Psoas muscle (tissue), 7 donors: ENCODE measurements at regions not wholly inside any gene's neighbourhood (a gene's known extent, or its start where the extent isn't known, plus 50 kb on each side); places are given as distances from the start of the nearest gene placed in this dataset.

ENCODE experiments used
- ATAC-seq, 4 donors: fragments of 200-7000 bp; cut with Tn5 transposase; one replicate each; pipeline ENCODE4 v1.9.1; 2020; ENCODE audit warnings: moderate library complexity in 3 of 4, mild to moderate bottlenecking in 2 of 4
- DNase-seq, 2 donors: peaks; one replicate each; pipeline ENCODE4 v3.0.0-alpha.2; 2020
- H3K27ac ChIP-seq: fragments of 200-600 bp; one replicate; pipeline ENCODE4 v1.8.0; 2022
- H3K27me3 ChIP-seq, 3 donors: fragments of 200-600 bp in 1 of 3; one replicate each; pipeline versions ENCODE4 v1.6.1 to v1.8.0; 2013 to 2022; ENCODE audit warnings: low read length in 2 of 3, mild to moderate bottlenecking in 2 of 3, moderate library complexity in 1 of 3; ENCODE audit not compliant: insufficient read depth in 3 of 3
- H3K36me3 ChIP-seq, 2 donors: fragments of 200-600 bp in 1 of 2; one replicate each; pipeline versions ENCODE4 v1.6.1 to v1.8.0; 2013 to 2022; ENCODE audit warnings: low read depth in 1 of 2, mild to moderate bottlenecking in 1 of 2, moderate library complexity in 1 of 2; ENCODE audit not compliant: insufficient read depth in 1 of 2
- H3K4me1 ChIP-seq: fragments of 200-600 bp; one replicate; pipeline ENCODE4 v1.8.0; 2022
- H3K4me3 ChIP-seq: fragments of 200-600 bp; one replicate; pipeline ENCODE4 v1.8.0; 2022; ENCODE audit warnings: mild to moderate bottlenecking
- H3K9me3 ChIP-seq: fragments of 200-600 bp; one replicate; pipeline ENCODE4 v1.8.0; 2022
- CTCF ChIP-seq: fragments of 200-600 bp; IDR thresholded peaks from one replicate; pipeline ENCODE4 v1.8.0; 2022; ENCODE audit warnings: antibody characterized with exemption
- WGBS, 3 donors: extraction: QIAGEN DNeasy Blood & Tissue Kit; methylation state at CpG; one replicate each; pipeline versions ENCODE4 v1.1.6 to v1.1.7; 2013; 5-methylcytosine and 5-hydroxymethylcytosine counted together
- intact Hi-C, 2 donors: fragments of 100-400 bp; cut with DNase I; formaldehyde crosslinking; loops; one replicate each; pipeline versions ENCODE4 v1.11.0 to v1.14.2; 2022
- donor health status: healthy with polysubstance abuse.
- donor health status: DM: no; HTN: no; CAD: no; lungs with moderate emphysema.
- donor health status: Bipolar disorder and iron deficiency.
- donor health status: healthy.
- donor health status: DM: yes; HTN: yes; CAD: no.
- donor health status: DM: no; HTN: no; CAD: no.
- donor health status: DM: yes; HTN: yes; CAD: no.

DNA sequence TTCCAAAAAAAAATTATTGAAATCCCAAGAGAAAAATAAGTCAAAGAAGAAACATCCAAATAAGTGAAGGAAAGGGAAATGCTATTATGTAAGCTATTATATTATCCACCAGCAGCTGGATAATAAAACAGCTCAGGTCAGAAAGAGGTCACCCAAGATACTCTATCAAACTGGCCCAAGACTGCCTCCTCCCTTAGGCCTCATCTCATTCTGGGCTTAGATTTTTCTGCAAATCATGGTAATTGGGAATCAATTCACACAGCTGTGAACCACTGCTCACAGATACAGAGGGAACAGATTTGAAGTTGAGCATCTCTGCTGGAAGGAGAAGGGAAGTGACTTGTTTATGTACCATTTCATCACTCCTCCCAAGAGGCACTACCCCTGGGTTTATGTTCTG lies 294.6 kb upstream of the DPPA4 start:
- Histone ChIP-seq H3K4me1 (no peaks in the 10 kb centered on the region), H3K27me3 (no peaks in the 10 kb centered on the region), H3K9me3 (no peaks in the 10 kb centered on the region), H3K36me3 (no peaks in the 10 kb centered on the region), H3K4me3 (no peak overlapping the region), H3K27ac (no peak overlapping the region)
- ATAC-seq (no peak), DNase-seq (no peak)
- intact Hi-C loops: no loop called here
- TF ChIP-seq CTCF: no peak

- intact Hi-C loops: no loop called here
- no peaks in the 10 kb centered on the region for H3K9me3 ChIP-seq
- WGBS, 3 donors: 80 to 88% (median 85%) methylated on average over 4 of the region's 4 CpGs
- no peak overlapping the region for H3K27ac ChIP-seq
- H3K4me1 ChIP-seq: no peaks in the 10 kb centered on the region
- no peaks in the 10 kb centered on the region for H3K36me3 ChIP-seq
- ATAC-seq (no peak), DNase-seq (no peak)
- no peaks in the 10 kb centered on the region for H3K27me3 ChIP-seq
- H3K4me3 ChIP-seq: no peak overlapping the region
- TF ChIP-seq CTCF: no peak
Measured at GRCh38 chr3:109640146-109640652, 302.9 kb upstream of the DPPA4 start.

DNA sequence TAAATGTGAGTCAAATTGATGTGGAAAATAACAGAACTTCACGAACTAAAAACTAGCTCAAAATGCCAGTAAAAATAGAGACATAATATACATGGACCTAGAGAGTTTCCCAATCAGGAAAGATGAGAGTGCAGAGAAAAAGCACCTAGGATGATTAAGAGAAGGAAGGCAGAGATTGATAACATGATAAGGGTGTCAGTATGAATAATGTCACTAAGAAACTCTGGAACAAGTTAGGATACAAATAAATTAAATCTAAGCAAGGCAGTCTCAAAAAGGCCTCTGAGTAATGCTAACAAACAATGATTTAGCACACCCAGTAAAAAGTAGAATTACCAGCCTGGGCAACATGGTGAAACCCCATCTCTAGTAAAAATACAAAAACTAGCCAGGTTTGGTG lies 304.7 kb upstream of the DPPA4 start:
- Histone ChIP-seq H3K4me1 (no peaks in the 10 kb centered on the region), H3K36me3 (no peaks in the 10 kb centered on the region), H3K27me3 (no peaks in the 10 kb centered on the region), H3K4me3 (no peak overlapping the region), H3K9me3 (no peaks in the 10 kb centered on the region), H3K27ac (no peak overlapping the region)
- intact Hi-C loops: no loop called here
- WGBS, 3 donors: 77 to 82% (median 77%) methylated on average over 1 of the region's 1 CpG
- ATAC-seq (no peak), DNase-seq (no peak)
- TF ChIP-seq CTCF: no peak

DNA sequence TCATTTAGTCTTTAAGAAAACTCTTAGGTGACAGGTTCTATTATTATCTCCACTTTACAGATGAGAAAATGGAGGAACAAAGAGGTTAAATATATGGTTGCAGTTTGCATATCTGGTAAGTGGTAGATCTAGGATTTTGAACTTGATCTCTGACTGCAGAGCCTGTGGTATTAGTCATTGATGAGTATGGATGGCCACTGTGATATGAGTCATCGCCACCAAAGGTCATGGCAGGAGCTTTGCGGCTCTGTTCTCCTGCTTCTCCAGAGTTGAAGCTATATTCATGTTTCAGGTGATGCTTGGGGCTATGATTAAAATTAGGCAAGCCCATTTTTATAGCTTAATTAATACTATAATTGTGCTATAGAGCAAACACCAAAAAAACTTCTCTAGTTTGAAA lies 306.2 kb upstream of the DPPA4 start:
- no peaks in the 10 kb centered on the region for H3K27me3 ChIP-seq
- H3K9me3 ChIP-seq: no peaks in the 10 kb centered on the region
- DNase-seq: no peak
- no peaks in the 10 kb centered on the region for H3K4me1 ChIP-seq
- no peak overlapping the region for H3K4me3 ChIP-seq
- no peak for ATAC-seq
- TF ChIP-seq CTCF: no peak
- intact Hi-C loops: no loop called here
- WGBS, 3 donors: 43 to 69% (median 56%) methylated on average over 2 of the region's 2 CpGs
- no peaks in the 10 kb centered on the region for H3K36me3 ChIP-seq
- no peak overlapping the region for H3K27ac ChIP-seq

DNA sequence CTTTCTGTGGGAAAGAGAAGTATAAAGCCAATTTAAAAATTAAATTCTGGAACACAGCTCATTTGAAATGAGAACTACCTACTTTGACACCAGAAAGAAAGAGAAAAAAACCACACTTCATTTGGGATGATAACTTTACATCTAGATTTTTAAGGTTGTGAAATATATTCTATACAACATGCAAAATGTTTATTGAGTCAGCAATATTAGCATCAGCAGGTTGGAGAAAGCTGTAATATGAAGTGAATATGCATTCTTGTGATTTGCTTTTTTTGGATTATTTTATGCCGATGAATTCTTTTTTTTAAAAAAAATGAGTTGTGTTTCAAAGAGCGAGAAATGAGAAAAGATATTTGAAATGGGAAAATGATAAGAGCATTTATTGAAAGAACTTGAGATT lies 307.0 kb upstream of the DPPA4 start:
- no peak overlapping the region for H3K4me3 ChIP-seq
- no peaks in the 10 kb centered on the region for H3K4me1 ChIP-seq
- intact Hi-C loops: no loop called here
- DNase-seq (no peak), ATAC-seq (no peak)
- no peaks in the 10 kb centered on the region for H3K9me3 ChIP-seq
- TF ChIP-seq CTCF: no peak
- H3K27ac ChIP-seq: no peak overlapping the region
- no peaks in the 10 kb centered on the region for H3K27me3 ChIP-seq
- WGBS, 3 donors: 87 to 96% (median 91%) methylated on average over 2 of the region's 2 CpGs
- H3K36me3 ChIP-seq: no peaks in the 10 kb centered on the region
